ENCODE measurements at regions not wholly inside any gene's neighbourhood (a gene's known extent, or its start where the extent isn't known, plus 50 kb on each side); places are given as distances from the start of the nearest gene placed in this dataset.

GRCh38 chr7:21356616-21357015 is 71.3 kb upstream of the SP4 start:
- Histone ChIP-seq H3K9me2 (replicated peaks; ENCODE audit: insufficient read depth, low read length) (no peaks in the 10 kb centered on the region), H3K9me3 (replicated peaks; ENCODE audit: insufficient read depth, low read length) (no peaks in the 10 kb centered on the region), H3F3A (ENCODE audit: insufficient read depth, low read length) (peaks cover 29% of the 10 kb centered on the region), H3K9ac (ENCODE audit: low read length) (no peak overlapping the region), H3K4me1 (ENCODE audit: low read length) (peaks cover 35% of the 10 kb centered on the region), H3K4me2 (ENCODE audit: low read depth, low read length) (no peak overlapping the region), H3K4me3 (ENCODE audit: low read length) (no peak overlapping the region), H3K27ac (ENCODE audit: low read length) (no peak overlapping the region), H3K27me3 (replicated peaks; ENCODE audit: insufficient read depth, low read length) (no peaks in the 10 kb centered on the region), H3K36me3 (replicated peaks; ENCODE audit: insufficient read depth, low read length) (no peaks in the 10 kb centered on the region), H2AFZ (ENCODE audit: low read length) (no peak overlapping the region), H3K79me2 (ENCODE audit: low read length) (no peaks in the 10 kb centered on the region), H4K20me1 (ENCODE audit: insufficient read depth, low read length) (no peaks in the 10 kb centered on the region)
- no peak for DNase-seq
- TF ChIP-seq EZH2 (optimal IDR thresholded peaks at IDR 0.05; ENCODE audit: low read depth, low read length) (no peak), EZH2phosphoT487 (IDR thresholded peaks at IDR 0.05; ENCODE audit: low read length) (no peak), CTCF (IDR thresholded peaks at IDR 0.05; ENCODE audit: low read length) (no peak)

- H3K4me2 ChIP-seq (ENCODE audit: low read depth, low read length): no peak overlapping the region
- H3K9me3 ChIP-seq (replicated peaks; ENCODE audit: insufficient read depth, low read length): no peaks in the 10 kb centered on the region
- no peaks in the 10 kb centered on the region for H3K79me2 ChIP-seq (ENCODE audit: low read length)
- no peak overlapping the region for H3K4me3 ChIP-seq (ENCODE audit: low read length)
- H3K36me3 ChIP-seq (replicated peaks; ENCODE audit: insufficient read depth, low read length): no peaks in the 10 kb centered on the region
- H3K9me2 ChIP-seq (replicated peaks; ENCODE audit: insufficient read depth, low read length): no peaks in the 10 kb centered on the region
- H3K4me1 ChIP-seq (ENCODE audit: low read length): peaks cover 28% of the 10 kb centered on the region
- TF ChIP-seq CTCF (IDR thresholded peaks at IDR 0.05; ENCODE audit: low read length) (no peak), EZH2 (optimal IDR thresholded peaks at IDR 0.05; ENCODE audit: low read depth, low read length) (no peak), EZH2phosphoT487 (IDR thresholded peaks at IDR 0.05; ENCODE audit: low read length) (no peak)
- H3K27ac ChIP-seq (ENCODE audit: low read length): no peak overlapping the region
- H3K27me3 ChIP-seq (replicated peaks; ENCODE audit: insufficient read depth, low read length): no peaks in the 10 kb centered on the region
- peaks cover 24% of the 10 kb centered on the region for H3F3A ChIP-seq (ENCODE audit: insufficient read depth, low read length)
- DNase-seq: no peak
- no peak overlapping the region for H3K9ac ChIP-seq (ENCODE audit: low read length)
- no peaks in the 10 kb centered on the region for H4K20me1 ChIP-seq (ENCODE audit: insufficient read depth, low read length)
- no peak overlapping the region for H2AFZ ChIP-seq (ENCODE audit: low read length)
These were observed 70.5 kb upstream of the SP4 start for GRCh38 chr7:21357151-21358097.

GRCh38 chr7:21358648-21359047 is 69.2 kb upstream of the SP4 start:
- no peak for DNase-seq
- Histone ChIP-seq H4K20me1 (ENCODE audit: insufficient read depth, low read length) (no peaks in the 10 kb centered on the region), H3K27me3 (replicated peaks; ENCODE audit: insufficient read depth, low read length) (no peaks in the 10 kb centered on the region), H3K9ac (ENCODE audit: low read length) (no peak overlapping the region), H2AFZ (ENCODE audit: low read length) (no peak overlapping the region), H3K4me1 (ENCODE audit: low read length) (peaks cover 22% of the 10 kb centered on the region), H3K27ac (ENCODE audit: low read length) (no peak overlapping the region), H3K9me2 (replicated peaks; ENCODE audit: insufficient read depth, low read length) (no peaks in the 10 kb centered on the region), H3K4me3 (ENCODE audit: low read length) (no peak overlapping the region), H3K79me2 (ENCODE audit: low read length) (no peaks in the 10 kb centered on the region), H3F3A (ENCODE audit: insufficient read depth, low read length) (peaks cover 12% of the 10 kb centered on the region), H3K36me3 (replicated peaks; ENCODE audit: insufficient read depth, low read length) (no peaks in the 10 kb centered on the region), H3K4me2 (ENCODE audit: low read depth, low read length) (no peak overlapping the region), H3K9me3 (replicated peaks; ENCODE audit: insufficient read depth, low read length) (no peaks in the 10 kb centered on the region)
- TF ChIP-seq EZH2 (optimal IDR thresholded peaks at IDR 0.05; ENCODE audit: low read depth, low read length): no peak
- TF ChIP-seq EZH2phosphoT487 (IDR thresholded peaks at IDR 0.05; ENCODE audit: low read length): no peak
- TF ChIP-seq CTCF (IDR thresholded peaks at IDR 0.05; ENCODE audit: low read length): no peak

All from MM.1S (cell line).